Lower leg skin (tissue), 4 donors: ENCODE measurements at regions not wholly inside any gene's neighbourhood (a gene's known extent, or its start where the extent isn't known, plus 50 kb on each side); places are given as distances from the start of the nearest gene placed in this dataset.
A peak's percentile ranks its signal among the peaks of the same experiment; 100 is the strongest.

Experiments used
- DNase-seq, 2 donors: peaks; one replicate each; pipeline ENCODE4 v3.0.0-alpha.2; 2019; ENCODE audit warnings: low spot score in 2 of 2
- H3K4me3 ChIP-seq: fragments of 200-600 bp; sonication (generic); 2 replicates; pipeline ENCODE4 v1.5.1; 2017; ENCODE audit warnings: mild to moderate bottlenecking, low read depth; ENCODE audit not compliant: poor library complexity, severe bottlenecking
- CTCF ChIP-seq, 3 donors: fragments of 450-650 bp; IDR thresholded peaks; one replicate each; pipeline ENCODE4 v1.5.1; 2016; ENCODE audit warnings: antibody characterized with exemption in 3 of 3, mild to moderate bottlenecking in 3 of 3, moderate library complexity in 2 of 3
- POLR2A ChIP-seq, 2 donors: fragments of 450-650 bp; IDR thresholded peaks; one replicate each; pipeline ENCODE4 v1.6.1; 2016 to 2017; ENCODE audit warnings: antibody characterized with exemption in 2 of 2, mild to moderate bottlenecking in 1 of 2, moderate library complexity in 1 of 2
- WGBS, 2 donors: methylation state at CpG; one replicate each; pipeline ENCODE4 v1.1.5; 2018; 5-methylcytosine and 5-hydroxymethylcytosine counted together
- intact Hi-C: fragments of 100-400 bp; cut with DNase I; formaldehyde crosslinking; loops from one replicate; pipeline ENCODE4 v1.15.0; 2023; ENCODE audit warnings: low total_unique reads

GRCh38 chr5:42908509-42909488, 97.1 kb upstream of the SELENOP start:
- intact Hi-C loops, result no loop called here
- TF ChIP-seq CTCF (IDR thresholded peaks at IDR 0.05) (no peak), POLR2A (IDR thresholded peaks at IDR 0.05) (no peak)
- peak; percentile 82 to 97 for DNase-seq
- H3K4me3 ChIP-seq, result peak overlapping the region; percentile 27
- 5 to 8% methylated on average over 30 of the region's 30 CpGs for WGBS, 2 donors

- WGBS, 2 donors, result 44 to 50% methylated on average over 2 of the region's 2 CpGs
- no peak overlapping the region for H3K4me3 ChIP-seq
- no peak for DNase-seq
- no peak for TF ChIP-seq POLR2A (IDR thresholded peaks at IDR 0.05)
- TF ChIP-seq CTCF (IDR thresholded peaks at IDR 0.05), result no peak
- intact Hi-C loops, result no loop called here
Observed at GRCh38 chr5:42908086-42908485, 96.4 kb upstream of the SELENOP start.

GRCh38 chr5:42905827-42906226, 94.1 kb upstream of the SELENOP start:
- TF ChIP-seq POLR2A (IDR thresholded peaks at IDR 0.05) (no peak), CTCF (IDR thresholded peaks at IDR 0.05) (no peak)
- H3K4me3 ChIP-seq, result no peak overlapping the region
- intact Hi-C loops, result no loop called here
- WGBS, 2 donors, result 88 to 90% methylated on average over 1 of the region's 1 CpG
- no peak for DNase-seq

GRCh38 chr5:42900734-42901133, 89.0 kb upstream of the SELENOP start:
- no peak overlapping the region for H3K4me3 ChIP-seq
- no peak for DNase-seq
- TF ChIP-seq POLR2A (IDR thresholded peaks at IDR 0.05) (no peak), CTCF (IDR thresholded peaks at IDR 0.05) (no peak)
- intact Hi-C loops, result no loop called here
- WGBS, 2 donors, result 81 to 91% methylated on average over 1 of the region's 1 CpG

- DNase-seq, result no peak
- 88% methylated on average over 14 of the region's 14 CpGs for WGBS, 2 donors
- intact Hi-C loops, result no loop called here
- H3K4me3 ChIP-seq, result no peak overlapping the region
- TF ChIP-seq POLR2A (IDR thresholded peaks at IDR 0.05) (no peak), CTCF (IDR thresholded peaks at IDR 0.05) (no peak)
Observed at GRCh38 chr5:42898760-42899159, 87.1 kb upstream of the SELENOP start.
